Stomach (tissue), 8 donors: ENCODE measurements at regions not wholly inside any gene's neighbourhood (a gene's known extent, or its start where the extent isn't known, plus 50 kb on each side); places are given as distances from the start of the nearest gene placed in this dataset.

Experiments
- DNase-seq, 2 donors: peaks; one replicate each; pipeline versions ENCODE4 v3.0.0 to v3.0.0-alpha.2; 2013 to 2019
- H3K27ac ChIP-seq, 5 donors: fragments of 200-600 bp in 4 of 5; sonication (generic) in 4 of 5; one replicate each; pipeline ENCODE4 v1.5.1; 2013 to 2019; ENCODE audit warnings: mild to moderate bottlenecking in 1 of 5, moderate library complexity in 1 of 5
- H3K27me3 ChIP-seq, 3 donors: fragments of 200-600 bp; sonication (generic); one replicate each; pipeline ENCODE4 v1.5.1; 2017 to 2019; ENCODE audit warnings: mixed run types in 1 of 3
- H3K36me3 ChIP-seq, 4 donors: fragments of 200-600 bp; sonication (generic); 1 replicate in 3 of 4; 2 replicates in 1 of 4; pipeline ENCODE4 v1.5.1; 2016 to 2019
- H3K4me1 ChIP-seq, 4 donors: fragments of 200-600 bp; sonication (generic); one replicate each; pipeline ENCODE4 v1.5.1; 2016 to 2019
- H3K4me3 ChIP-seq, 4 donors: fragments of 200-600 bp; sonication (generic) in 3 of 4; one replicate each; pipeline ENCODE4 v1.5.1; 2016 to 2019; ENCODE audit warnings: mild to moderate bottlenecking in 1 of 4
- H3K9me3 ChIP-seq, 4 donors: fragments of 200-600 bp; sonication (generic); one replicate each; pipeline ENCODE4 v1.5.1; 2016 to 2019
- CTCF ChIP-seq, 7 experiments: fragments of 450-650 bp in 4 of 7; fragments of 200-600 bp in 3 of 7; sonication (generic) in 3 of 7; IDR thresholded peaks; one replicate each; pipeline ENCODE4 v1.5.1; 2016 to 2019; ENCODE audit warnings: antibody characterized with exemption in 7 of 7, control low read depth in 2 of 7, mild to moderate bottlenecking in 1 of 7
- EP300 ChIP-seq: sonication (generic); formaldehyde crosslinking; IDR thresholded peaks from one replicate; pipeline ENCODE4 v1.6.1; 2017; ENCODE audit warnings: antibody characterized with exemption
- POLR2A ChIP-seq, 4 donors: fragments of 450-650 bp; IDR thresholded peaks; one replicate each; pipeline ENCODE4 v1.6.1; 2016; ENCODE audit warnings: antibody characterized with exemption in 4 of 4, control low read depth in 2 of 4, mild to moderate bottlenecking in 1 of 4, moderate library complexity in 1 of 4
- POLR2AphosphoS5 ChIP-seq, 3 donors: sonication (generic); formaldehyde crosslinking; IDR thresholded peaks; one replicate each; pipeline ENCODE4 v1.6.1; 2016; ENCODE audit warnings: antibody characterized with exemption in 3 of 3
- WGBS, 5 donors: extraction: QIAGEN DNeasy Blood & Tissue Kit in 3 of 5; methylation state at CpG; one replicate each; pipeline versions ENCODE4 v1.1.5 to v1.1.7; 2013 to 2018; 5-methylcytosine and 5-hydroxymethylcytosine counted together
- intact Hi-C: fragments of 100-400 bp; cut with DNase I; formaldehyde crosslinking; loops from one replicate; pipeline ENCODE4 v1.15.1; 2023; ENCODE audit warnings: low total_unique reads
- donor health status: healthy with polysubstance abuse.
- donor health status: Bipolar disorder and iron deficiency.
- donor health status: healthy.

GRCh38 chr18:60199505-60199904, 173.1 kb downstream of the MC4R start:
- no peak for TF ChIP-seq EP300
- no peak for TF ChIP-seq POLR2AphosphoS5 (IDR thresholded peaks at IDR 0.05)
- no peak for TF ChIP-seq POLR2A (IDR thresholded peaks at IDR 0.05)
- no peak for TF ChIP-seq CTCF (IDR thresholded peaks at IDR 0.05)
- Histone ChIP-seq H3K4me3 (no peak overlapping the region), H3K4me1 (no peaks in the 10 kb centered on the region), H3K27me3 (no peaks in the 10 kb centered on the region), H3K36me3 (no peaks in the 10 kb centered on the region), H3K9me3 (no peaks in the 10 kb centered on the region), H3K27ac (no peak overlapping the region)
- DNase-seq: no peak
- WGBS, 5 donors: 54 to 79% (median 74%) methylated on average over 1 of the region's 1 CpG
- intact Hi-C loops: no loop called here

GRCh38 chr18:60197671-60198462, 174.7 kb downstream of the MC4R start:
- intact Hi-C loops: no loop called here
- peak in 1 of 2 donors; percentile 44 for DNase-seq
- TF ChIP-seq POLR2AphosphoS5 (IDR thresholded peaks at IDR 0.05) (no peak), POLR2A (IDR thresholded peaks at IDR 0.05) (no peak), CTCF (IDR thresholded peaks at IDR 0.05) (no peak), EP300 (no peak)
- Histone ChIP-seq H3K36me3 (no peaks in the 10 kb centered on the region), H3K9me3 (no peaks in the 10 kb centered on the region), H3K27me3 (no peaks in the 10 kb centered on the region), H3K27ac (no peak overlapping the region), H3K4me1 (no peaks in the 10 kb centered on the region), H3K4me3 (no peak overlapping the region)
- 52 to 73% (median 67%) methylated on average over 3 of the region's 3 CpGs for WGBS, 5 donors

GRCh38 chr18:60196836-60197606, 175.6 kb downstream of the MC4R start:
- no peak overlapping the region for H3K27ac ChIP-seq
- intact Hi-C loops: no loop called here
- 57 to 73% (median 70%) methylated on average over 6 of the region's 6 CpGs for WGBS, 5 donors
- H3K4me3 ChIP-seq: no peak overlapping the region
- no peaks in the 10 kb centered on the region for H3K4me1 ChIP-seq
- H3K36me3 ChIP-seq: no peaks in the 10 kb centered on the region
- H3K9me3 ChIP-seq: no peaks in the 10 kb centered on the region
- H3K27me3 ChIP-seq: no peaks in the 10 kb centered on the region
- peak in 1 of 2 donors; percentile 58 for DNase-seq
- no peak for TF ChIP-seq EP300
- no peak for TF ChIP-seq CTCF (IDR thresholded peaks at IDR 0.05)
- TF ChIP-seq POLR2A (IDR thresholded peaks at IDR 0.05): no peak
- TF ChIP-seq POLR2AphosphoS5 (IDR thresholded peaks at IDR 0.05): no peak

- Histone ChIP-seq H3K27me3 (no peaks in the 10 kb centered on the region), H3K9me3 (no peaks in the 10 kb centered on the region), H3K27ac (no peak overlapping the region), H3K36me3 (no peaks in the 10 kb centered on the region), H3K4me1 (peaks cover 0 to 5% (median 2%) of the 10 kb centered on the region in 4 donors), H3K4me3 (no peak overlapping the region)
- TF ChIP-seq POLR2AphosphoS5 (IDR thresholded peaks at IDR 0.05) (no peak), EP300 (no peak), CTCF (IDR thresholded peaks at IDR 0.05) (no peak), POLR2A (IDR thresholded peaks at IDR 0.05) (no peak)
- intact Hi-C loops: no loop called here
- no peak for DNase-seq
- WGBS, 5 donors: 38 to 60% (median 50%) methylated on average over 1 of the region's 1 CpG
Measured at GRCh38 chr18:60193780-60194179, 178.8 kb downstream of the MC4R start.
